NCI-H526 (cell line): ENCODE measurements at regions not wholly inside any gene's neighbourhood (a gene's known extent, or its start where the extent isn't known, plus 50 kb on each side); places are given as distances from the start of the nearest gene placed in this dataset.
"Not testable (repeated sequence)": the region's sequence is repeated elsewhere in the genome, so short reads cannot be mapped to it uniquely, and the experiment has no call there.

Experiments used
- DNase-seq, 2 experiments: peaks; one replicate each; lab custom pipeline; 2025; lab: John Stamatoyannopoulos, UW

DNA sequence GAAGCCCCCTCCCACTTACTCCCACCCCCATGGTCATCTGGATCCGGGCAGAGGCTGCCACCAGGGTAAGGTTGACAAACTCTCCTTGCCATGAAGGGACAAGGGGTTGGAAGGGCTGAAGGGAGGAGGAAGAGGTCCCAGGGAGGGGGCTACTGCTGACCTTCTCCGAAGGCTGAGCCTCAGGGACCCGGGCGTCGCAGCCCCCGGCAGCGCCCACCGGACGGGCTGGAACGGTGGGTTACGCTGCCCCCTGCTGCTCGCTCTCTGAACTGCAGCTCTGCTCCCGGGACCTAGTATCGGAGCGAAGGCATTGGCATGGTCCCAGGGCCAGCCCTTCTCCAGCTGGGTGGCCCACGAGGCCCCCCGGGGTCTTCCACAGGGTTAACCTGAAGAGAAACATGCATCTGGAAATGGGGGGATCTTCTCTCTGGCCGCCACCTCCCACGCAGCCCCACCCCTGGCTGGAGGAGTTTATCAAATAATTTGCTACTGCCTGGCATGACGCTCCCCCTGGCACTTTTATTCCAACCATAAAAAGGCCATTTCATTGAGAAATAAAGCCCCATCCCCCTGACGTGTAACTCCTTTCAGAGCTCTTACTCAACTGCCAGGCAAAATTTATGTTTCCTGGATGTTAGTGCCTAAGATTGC lies 70.4 kb upstream of the TARDBP start:
- DNase-seq, result peak in 1 of 2 experiments; percentile 58

DNA sequence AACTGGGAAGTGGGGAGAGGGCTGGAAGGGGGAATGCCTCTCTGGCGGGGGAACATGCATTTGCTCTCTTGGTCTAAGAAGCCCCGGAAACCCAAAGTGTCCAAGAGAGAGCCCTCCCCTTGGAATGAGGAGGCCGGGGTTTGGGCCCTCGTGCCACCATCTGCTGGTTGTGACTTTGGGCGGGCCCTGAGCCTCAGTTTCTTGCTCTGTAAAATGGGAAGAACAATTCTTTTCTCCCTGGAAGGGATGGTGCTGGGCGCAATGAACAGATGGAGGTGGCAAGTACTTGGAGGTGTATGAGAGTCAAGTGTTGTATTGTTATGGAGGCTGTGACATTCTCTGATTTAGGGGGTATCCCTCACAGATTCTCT lies 69.9 kb upstream of the TARDBP start:
- DNase-seq, result no peak

DNA sequence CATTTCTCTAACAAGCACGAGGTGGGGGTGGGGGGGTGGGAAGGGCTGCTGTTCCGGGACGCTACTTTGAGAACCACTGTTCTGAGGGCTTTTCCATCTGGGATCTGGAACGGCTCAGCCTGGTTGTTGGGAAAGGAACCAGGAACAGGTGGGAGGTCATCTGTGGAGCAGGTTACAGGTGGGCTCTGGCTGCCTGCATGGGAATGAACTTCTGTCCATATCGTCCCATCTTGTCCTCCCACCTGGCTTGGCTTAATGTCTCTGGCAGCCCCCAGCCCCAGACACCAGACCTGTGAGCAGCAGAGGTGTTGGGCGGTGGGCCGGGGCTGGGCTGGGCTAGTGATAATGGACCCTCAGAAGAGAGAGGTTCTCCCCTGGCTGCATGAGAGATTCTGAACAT lies 69.4 kb upstream of the TARDBP start:
- DNase-seq, result no peak

DNA sequence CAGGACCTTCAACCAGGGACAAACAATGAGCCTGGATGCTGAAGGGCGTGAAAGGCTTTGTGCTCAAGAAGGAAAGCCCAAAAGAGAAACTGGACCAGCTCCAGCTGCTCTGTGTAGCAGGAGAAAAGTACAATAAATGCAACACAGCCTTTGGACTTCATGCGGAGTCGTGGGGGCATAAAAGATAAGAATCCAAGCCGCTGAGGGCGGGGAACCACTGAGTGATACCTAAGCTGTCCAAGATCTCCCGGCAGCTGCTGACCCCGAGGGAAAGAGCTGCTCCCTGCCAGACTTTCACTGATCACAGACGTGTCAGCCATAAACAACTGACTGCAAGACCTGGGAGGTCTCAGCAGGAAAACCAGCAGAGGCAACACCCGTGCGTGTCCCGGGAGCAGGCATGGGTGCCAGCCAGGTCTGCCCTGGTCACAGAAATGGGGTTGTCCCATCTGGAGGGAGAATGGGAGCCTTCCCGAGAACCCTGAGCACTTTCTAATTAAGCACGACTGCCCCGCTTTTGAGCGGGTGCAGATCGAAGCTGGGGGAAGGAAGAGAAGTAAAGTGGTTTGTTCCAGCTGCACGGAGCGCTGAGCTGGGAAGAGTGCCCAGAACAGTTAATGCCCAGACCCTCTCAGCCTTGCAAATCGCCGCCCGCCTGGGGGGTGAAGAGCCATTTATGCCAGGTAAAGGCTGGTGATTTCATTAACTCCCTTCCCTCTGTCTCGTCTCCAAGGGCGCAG lies 68.3 kb upstream of the TARDBP start:
- DNase-seq, result peak in 1 of 2 experiments; percentile 43

DNA sequence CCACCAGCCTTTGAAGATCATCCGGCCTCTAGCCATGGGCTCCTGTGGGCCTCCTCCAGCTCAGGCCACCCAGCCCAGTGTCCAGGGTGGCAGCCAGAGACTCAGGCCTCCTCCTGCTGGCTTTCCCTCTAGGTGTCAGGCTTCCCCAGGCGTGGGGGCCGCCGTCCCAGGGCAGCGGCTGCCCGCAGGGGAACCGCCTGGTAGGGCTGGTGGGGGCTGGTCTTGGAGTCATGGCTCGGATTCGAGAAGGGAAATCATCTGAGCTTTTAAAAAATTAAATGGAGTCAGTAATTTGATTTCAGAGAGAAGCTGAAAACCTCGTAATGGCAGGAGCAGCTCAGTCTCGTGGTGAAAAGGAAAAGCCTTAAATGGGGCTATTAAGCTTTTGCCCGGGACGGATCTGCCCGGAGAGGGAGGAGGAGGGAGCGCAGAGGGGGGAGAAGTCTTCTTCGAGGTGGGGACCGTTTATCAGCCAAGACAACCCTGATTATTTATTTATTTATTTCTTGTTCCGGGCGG lies 66.4 kb upstream of the TARDBP start:
- no peak for DNase-seq

DNA sequence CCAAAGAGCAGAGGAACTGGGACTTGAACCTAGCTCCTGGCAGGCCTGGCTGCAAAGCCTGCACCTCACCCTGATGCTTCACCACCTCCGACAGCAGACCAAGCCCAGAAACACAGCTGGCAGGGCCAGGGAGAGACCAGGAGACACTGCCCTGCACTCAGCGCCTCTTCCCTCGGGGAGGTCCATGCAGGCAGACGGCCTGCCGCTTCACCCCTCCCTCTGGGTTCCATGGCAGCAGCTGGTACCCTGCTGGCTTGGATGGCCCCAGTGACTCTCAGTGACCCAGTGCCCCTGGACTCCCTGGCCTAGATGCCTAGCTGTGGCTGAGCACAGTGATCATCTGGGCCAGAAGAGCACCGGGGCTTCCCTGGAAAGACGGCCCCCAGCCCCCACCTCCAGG lies 65.3 kb upstream of the TARDBP start:
- no peak for DNase-seq

DNA sequence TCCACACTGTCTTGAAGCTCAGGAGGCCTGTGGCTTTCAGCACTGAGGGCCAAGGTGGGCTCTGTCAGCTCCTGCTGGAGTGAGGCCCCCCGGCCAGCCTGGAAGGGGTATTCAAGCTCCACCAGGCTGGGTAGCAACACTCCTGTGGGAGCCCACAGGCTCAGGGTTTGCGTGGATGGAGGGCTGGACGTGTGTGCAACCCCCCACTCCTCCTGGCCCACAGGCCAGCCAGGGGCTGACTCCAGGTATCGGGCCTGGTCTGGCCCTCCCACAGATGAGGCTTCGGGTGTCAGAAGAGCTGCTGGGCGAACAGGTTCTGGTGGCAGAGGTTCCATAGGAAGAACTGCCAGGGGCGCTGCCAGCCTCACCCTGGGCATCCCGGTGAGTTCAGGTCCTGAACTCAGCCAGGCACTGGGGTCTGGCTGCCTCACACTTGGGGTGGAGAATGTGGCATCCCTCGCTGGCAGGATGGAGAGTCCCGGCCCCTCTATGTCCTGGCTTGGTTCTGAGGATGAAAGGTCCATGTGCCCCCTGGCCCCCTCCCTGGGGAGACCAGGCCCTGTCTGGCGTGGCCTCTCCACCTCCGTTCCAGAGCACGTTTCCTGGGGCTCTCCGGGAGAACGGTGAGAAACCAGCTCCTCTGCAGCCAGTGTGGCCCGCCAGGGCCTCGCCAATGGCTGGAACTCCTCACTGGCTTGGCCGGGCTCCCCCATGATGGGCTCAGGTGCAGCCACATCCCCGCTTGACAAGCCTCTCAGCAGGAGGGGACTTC lies 64.6 kb upstream of the TARDBP start:
- DNase-seq, result no peak

DNA sequence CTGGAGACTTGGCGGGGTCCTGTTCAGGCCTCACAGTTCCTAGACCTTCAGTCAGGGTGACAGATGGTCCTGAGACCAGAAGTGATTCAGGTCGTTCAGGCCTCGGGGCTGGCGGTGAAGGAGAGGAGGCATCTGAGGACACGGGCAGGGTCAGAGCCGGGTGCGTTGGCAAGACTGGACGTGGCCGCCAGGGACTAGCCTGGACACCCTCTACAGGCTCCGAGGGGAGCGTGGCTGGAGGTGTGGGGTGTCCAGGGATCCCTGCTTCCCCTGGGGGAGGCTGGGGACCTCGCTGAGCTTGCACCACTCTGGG lies 64.0 kb upstream of the TARDBP start:
- DNase-seq, result no peak

DNA sequence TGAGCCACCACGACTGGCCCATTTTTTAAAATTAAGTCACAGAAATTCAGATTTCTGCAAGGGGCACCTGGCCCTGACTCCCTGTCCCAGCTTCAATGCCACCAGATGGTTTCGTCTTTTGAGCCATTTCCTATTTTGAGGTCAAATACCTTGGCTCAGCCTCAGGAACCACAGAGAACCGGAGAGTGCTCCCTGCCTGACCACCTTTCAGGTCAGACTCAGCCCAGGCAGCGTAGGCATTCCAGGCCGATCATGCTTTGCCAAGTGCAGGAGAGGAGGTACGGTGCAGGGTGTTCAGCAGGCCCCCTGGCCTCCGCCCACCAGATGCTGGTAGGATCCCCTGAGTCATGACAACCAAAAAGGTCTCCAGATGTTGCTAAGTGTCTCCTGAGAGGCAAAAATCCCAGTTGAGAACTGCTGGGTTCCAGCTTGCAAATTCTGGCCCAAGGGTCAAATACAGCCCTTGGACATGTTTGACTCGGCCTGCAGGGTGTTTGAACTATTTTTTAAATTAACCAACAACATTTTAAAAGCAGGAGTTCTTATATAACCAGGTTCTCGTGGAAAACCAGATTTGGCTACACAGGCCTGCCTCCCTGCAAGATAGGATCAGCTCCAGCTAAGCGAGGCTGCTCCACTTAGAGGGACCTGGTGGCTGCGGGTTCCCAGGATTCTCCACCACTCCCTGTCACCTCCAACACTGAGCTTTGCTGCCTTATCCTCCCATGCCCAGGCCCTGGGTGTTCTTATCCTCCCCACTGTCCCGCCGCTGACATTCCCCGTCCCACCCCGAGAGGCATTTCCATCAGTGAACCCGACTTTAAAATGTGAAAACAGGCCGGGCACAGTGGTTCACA lies 61.9 kb upstream of the TARDBP start:
- no peak for DNase-seq

DNA sequence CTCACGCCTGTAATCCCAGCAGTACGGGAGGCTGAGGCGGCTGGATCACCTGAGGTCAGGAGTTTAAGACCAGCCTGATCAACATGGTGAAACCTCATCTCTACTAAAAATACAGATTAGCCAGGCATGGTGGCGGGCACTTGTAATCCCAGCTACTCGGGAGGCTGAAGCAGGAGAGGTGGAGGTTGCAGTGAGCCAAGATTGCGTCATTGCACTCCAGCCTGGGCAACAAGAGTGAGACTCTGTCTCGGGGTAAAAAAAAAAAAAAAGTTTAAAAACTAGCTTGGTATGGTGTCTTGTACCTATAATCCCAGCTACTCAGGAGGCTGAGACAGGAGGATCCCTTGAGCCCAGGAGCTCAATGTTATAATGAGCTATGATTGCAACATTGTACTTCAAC lies 61.2 kb upstream of the TARDBP start:
- not testable (repeated sequence) for DNase-seq

DNA sequence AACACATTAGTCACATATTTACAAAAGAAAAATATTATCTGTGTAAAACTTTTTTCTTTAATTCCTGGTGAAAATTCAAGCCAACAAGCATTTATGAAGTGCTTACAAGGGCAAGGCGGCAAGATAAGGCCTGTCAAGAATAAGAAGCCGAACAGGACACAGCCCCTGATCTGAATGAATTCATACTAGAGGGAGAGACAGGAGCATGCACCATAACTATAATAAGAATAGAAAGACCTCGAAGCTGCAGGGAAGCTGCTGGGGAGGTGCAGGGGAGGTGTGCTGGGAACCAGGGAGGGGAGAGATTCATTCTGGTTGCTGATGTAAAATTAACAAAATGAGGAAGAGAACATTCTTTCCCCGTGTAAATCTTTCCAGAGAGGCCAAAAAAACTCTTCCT lies 60.5 kb upstream of the TARDBP start:
- no peak for DNase-seq

DNA sequence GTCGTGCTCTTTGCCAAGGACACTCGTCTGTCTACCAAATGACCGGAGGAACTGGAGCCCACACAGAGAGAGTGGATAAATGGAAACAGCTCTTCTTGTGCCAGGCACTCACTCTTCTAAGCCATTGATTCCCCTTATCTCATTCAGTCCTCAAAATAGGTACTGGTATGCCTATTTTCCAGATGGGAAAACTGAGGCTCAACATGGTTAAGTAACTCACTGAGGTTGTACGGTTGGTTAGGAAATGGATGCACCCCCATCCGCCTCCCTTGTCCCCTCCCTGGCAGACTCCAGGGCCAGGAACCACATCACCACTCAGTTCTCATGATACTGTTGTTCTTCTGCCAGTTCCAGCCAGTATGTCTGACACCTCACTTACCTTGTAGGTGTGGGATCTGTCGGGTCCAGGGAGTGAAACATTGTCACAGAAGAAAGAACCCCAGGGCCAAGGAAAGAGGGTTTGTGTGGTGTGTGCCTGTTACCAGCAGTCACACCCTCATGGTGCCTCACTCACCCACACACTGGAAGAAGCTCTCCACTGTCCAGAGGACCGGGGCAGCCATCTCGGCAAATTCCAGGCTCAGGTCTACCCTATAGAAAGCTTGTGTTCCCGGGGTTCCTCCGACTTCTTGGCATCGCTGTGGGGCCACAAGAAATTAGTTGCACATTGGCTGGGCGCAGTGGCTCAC lies 58.8 kb upstream of the TARDBP start:
- no peak for DNase-seq

DNA sequence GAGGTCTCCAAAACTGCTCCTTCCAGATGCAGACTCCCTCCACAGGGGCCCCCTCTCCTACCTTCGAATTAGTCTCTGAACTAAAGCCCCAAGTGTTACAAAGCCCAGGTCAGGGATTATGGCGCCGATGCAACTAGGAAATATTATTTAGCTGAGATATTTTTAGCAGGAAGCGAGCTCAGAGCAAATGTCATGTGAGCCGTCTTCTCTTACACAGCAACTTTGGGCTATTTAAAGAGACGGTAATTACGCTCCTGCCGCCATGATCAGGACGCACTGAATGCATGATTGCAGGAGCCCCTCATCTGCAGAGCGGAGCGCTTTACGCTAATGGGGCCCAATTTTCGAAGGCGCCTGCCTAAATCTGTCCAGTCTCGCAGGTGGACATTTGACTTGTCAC lies 55.3 kb upstream of the TARDBP start:
- no peak for DNase-seq

DNA sequence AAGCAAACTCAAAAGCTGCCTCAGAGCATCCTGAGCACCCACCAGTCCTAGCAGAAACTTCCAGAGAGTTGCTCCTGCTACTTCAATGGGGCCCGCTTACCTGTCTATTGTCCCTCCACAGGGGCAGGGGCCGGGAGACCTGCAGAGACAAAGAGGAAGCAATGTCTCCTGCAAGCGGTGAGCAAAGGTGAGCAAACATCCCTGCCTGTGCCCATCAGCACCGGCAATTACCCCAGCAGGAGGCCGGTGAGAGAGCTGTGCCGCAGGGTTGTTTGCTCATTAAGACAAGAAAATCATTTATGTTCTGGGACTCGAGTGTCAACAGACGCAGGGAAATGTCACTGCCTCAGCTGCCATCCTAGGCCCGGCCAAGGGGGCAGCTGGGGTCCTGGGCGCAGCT lies 53.8 kb upstream of the TARDBP start:
- peak; percentile 21 to 40 for DNase-seq

DNA sequence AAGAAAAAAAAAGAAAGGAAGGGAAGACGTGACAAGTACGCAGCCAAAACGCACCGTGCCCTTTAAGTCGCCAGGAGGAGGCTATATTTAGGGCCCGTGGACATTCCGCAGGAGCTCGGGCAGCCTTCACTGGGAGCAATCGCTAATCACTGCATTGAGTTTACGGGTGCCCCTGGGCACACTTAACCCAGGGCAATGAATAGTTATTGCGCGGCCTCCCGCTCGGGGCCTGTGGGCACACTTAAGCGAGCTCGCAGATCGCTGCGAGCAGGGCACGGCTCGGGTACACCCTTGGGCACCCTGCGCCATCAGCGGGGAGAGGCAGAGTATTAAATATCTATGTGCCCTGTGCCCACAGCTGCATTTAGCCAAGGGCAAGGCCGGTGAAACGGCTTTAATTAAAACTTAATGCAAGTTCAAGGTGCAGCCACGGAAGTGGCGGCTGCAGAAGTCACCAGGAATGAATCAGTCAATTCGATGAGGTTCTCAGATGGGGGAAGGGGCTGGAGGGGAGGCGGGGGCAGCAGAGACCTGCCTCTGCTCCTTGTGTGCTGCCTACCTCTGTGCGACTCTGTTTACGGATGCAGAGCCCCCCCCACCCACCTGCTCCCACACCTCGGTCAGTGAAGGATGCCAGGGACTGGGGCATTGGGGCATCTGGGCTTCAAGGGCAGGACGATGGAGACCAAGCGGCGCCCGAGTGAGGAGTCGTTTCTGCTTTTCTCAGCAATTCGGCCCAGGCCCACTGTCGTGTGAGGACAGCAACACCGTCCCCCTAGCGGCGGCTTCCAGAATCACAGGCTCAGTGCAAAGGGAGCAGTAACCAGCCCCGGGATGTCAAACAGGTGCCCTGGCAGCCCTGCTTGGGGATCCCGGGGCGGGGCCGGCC lies 51.8 kb upstream of the TARDBP start:
- peak; percentile 75 to 88 for DNase-seq

DNA sequence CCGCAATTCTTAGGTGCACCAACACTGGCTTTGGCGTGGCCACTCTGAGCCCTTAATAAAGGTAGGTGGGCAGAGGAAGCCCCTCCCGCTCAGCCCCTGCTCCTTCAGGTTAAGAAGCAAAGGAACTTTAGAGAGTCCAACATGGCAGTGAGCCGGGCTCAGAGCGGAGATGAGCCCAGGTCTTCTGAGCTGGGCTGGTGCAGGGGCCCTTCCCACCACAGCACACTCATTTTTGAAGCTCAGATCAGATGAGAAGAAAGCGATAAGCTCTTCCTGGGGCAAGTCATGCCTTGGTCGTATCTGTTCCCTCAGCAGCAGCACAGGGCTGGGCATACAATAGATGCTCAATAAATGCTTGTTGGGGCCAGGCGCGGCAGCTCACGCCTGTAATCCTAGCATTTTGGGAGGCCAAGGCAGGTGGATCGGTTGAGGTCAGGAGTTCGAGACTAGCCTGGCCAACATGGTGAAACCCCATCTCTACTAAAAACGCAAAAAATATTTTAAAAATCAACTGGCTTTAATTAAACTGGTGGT lies 51.1 kb upstream of the TARDBP start:
- DNase-seq, result no peak

DNA sequence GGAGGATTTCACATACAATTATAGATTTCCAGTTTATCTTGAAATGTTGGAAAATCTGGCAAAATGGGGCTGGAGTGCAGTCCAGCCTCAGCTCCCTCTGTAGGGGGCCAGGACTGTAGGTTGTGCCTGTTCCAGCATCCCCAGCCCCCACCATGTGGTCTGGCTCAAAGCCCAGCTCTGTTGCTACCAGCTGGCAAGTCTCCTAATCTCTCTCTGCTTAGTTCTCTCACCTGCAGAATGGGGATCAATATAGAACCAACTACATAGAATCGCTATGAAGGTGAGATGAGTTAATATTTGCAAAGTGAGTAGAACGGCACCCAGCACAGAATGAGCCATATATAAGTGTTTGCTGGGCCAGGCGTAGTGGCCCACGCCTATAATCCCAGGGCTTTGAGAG lies 50.0 kb upstream of the TARDBP start:
- DNase-seq, result no peak
